PFSK-1 (cell line): ENCODE measurements at regions not wholly inside any gene's neighbourhood (a gene's known extent, or its start where the extent isn't known, plus 50 kb on each side); places are given as distances from the start of the nearest gene placed in this dataset.

Experiments used
- FOXP2 ChIP-seq: optimal IDR thresholded peaks from 2 replicates; pipeline ENCODE3; 2011; ENCODE audit warnings: borderline replicate concordance, control low read depth, inconsistent platforms; ENCODE audit not compliant: insufficient read depth; ENCODE audit errors: extremely low read length, extremely low read depth
- POLR2AphosphoS5 ChIP-seq: IDR thresholded peaks from 2 replicates; pipeline ENCODE4 v1.6.1; 2012; ENCODE audit warnings: low read depth, mild to moderate bottlenecking, control low read depth, low read length, moderate library complexity
- SIN3A ChIP-seq: IDR thresholded peaks from 2 replicates; pipeline ENCODE4 v1.6.1; 2012; ENCODE audit warnings: mild to moderate bottlenecking, low read length, moderate library complexity, borderline replicate concordance; ENCODE audit not compliant: insufficient read depth
- TAF1 ChIP-seq: IDR thresholded peaks from 2 replicates; pipeline ENCODE4 v1.6.1; 2012; ENCODE audit warnings: low read length, control low read depth, borderline replicate concordance; ENCODE audit not compliant: insufficient read depth
- TF ChIP-seq, protein P1 (sequence below), 2 experiments: IDR thresholded peaks; 2 replicates each; pipeline versions ENCODE4 v1.6.1 to v1.8.0; 2011 to 2012; ENCODE audit warnings: low read depth in 2 of 2, low read length in 2 of 2, control low read depth in 1 of 2, inconsistent platforms in 1 of 2, mild to moderate bottlenecking in 1 of 2, moderate library complexity in 1 of 2; ENCODE audit not compliant: insufficient read depth in 1 of 2

DNA sequence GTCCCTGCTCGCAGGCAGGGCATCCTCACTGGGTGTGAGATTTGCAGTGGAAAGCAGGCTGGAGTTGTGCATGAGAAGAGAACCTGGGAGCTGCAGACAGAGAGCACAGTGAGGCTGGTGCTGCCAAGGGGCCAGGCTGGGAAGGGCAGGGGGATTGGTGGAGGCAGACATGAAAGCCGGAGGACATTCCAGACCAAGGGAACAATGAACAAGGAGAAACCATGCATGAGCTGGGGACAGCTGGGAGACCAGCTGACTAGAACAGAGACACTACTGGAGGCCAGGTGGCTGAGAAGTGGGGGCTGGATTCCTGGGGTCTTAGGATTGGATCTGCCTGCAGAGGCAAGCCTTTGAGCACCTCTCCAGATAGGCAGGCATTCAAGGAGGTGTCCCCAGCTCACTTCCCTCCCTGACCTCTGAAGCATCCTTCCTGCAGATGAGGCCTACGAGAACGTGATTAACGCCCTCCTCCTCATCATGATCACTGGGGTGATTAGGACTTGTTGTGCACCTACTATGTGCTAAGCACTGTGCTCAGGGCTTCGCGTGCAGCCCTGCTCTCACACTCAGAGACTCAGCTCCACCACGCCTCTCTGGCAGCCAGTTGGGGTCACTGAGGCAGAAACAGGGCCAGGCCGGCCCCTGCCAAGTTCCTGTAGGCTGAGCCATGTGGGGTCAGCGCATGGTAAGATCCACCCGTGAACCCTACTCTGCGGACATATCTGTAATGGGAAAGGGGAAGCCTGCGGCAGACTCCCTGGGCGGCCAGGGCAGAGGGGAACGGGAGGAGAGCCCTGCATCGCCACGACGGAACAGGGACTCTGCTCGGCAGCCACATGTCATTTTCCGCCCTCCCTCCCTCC, 74.8 kb upstream of the SLC66A3 start:
- TF ChIP-seq, protein P1, sequence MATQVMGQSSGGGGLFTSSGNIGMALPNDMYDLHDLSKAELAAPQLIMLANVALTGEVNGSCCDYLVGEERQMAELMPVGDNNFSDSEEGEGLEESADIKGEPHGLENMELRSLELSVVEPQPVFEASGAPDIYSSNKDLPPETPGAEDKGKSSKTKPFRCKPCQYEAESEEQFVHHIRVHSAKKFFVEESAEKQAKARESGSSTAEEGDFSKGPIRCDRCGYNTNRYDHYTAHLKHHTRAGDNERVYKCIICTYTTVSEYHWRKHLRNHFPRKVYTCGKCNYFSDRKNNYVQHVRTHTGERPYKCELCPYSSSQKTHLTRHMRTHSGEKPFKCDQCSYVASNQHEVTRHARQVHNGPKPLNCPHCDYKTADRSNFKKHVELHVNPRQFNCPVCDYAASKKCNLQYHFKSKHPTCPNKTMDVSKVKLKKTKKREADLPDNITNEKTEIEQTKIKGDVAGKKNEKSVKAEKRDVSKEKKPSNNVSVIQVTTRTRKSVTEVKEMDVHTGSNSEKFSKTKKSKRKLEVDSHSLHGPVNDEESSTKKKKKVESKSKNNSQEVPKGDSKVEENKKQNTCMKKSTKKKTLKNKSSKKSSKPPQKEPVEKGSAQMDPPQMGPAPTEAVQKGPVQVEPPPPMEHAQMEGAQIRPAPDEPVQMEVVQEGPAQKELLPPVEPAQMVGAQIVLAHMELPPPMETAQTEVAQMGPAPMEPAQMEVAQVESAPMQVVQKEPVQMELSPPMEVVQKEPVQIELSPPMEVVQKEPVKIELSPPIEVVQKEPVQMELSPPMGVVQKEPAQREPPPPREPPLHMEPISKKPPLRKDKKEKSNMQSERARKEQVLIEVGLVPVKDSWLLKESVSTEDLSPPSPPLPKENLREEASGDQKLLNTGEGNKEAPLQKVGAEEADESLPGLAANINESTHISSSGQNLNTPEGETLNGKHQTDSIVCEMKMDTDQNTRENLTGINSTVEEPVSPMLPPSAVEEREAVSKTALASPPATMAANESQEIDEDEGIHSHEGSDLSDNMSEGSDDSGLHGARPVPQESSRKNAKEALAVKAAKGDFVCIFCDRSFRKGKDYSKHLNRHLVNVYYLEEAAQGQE (IDR thresholded peaks at IDR 0.05; ENCODE audit: insufficient read depth in 1 of 2, low read depth in 2 of 2, low read length in 2 of 2), result no peak
- TF ChIP-seq POLR2AphosphoS5 (no peak), SIN3A (no peak), TAF1 (no peak), FOXP2 (no peak)

- no peak for TF ChIP-seq POLR2AphosphoS5
- TF ChIP-seq FOXP2, result no peak
- no peak for TF ChIP-seq SIN3A
- TF ChIP-seq TAF1, result no peak
- TF ChIP-seq, protein P1 (IDR thresholded peaks at IDR 0.05; ENCODE audit: insufficient read depth in 1 of 2, low read depth in 2 of 2, low read length in 2 of 2), result no peak
Measured at GRCh38 chr2:11082880-11083279, 72.4 kb upstream of the SLC66A3 start.

GRCh38 chr2:11090187-11090586, 65.1 kb upstream of the SLC66A3 start:
- TF ChIP-seq SIN3A (no peak), TAF1 (no peak), POLR2AphosphoS5 (no peak), FOXP2 (no peak)
- TF ChIP-seq, protein P1 (IDR thresholded peaks at IDR 0.05; ENCODE audit: insufficient read depth in 1 of 2, low read depth in 2 of 2, low read length in 2 of 2), result no peak

- TF ChIP-seq FOXP2 (no peak), TAF1 (no peak), POLR2AphosphoS5 (no peak), SIN3A (no peak)
- TF ChIP-seq, protein P1 (IDR thresholded peaks at IDR 0.05; ENCODE audit: insufficient read depth in 1 of 2, low read depth in 2 of 2, low read length in 2 of 2), result no peak
Measured at GRCh38 chr2:11092701-11093335, 62.4 kb upstream of the SLC66A3 start.

- TF ChIP-seq POLR2AphosphoS5 (no peak), TAF1 (no peak), FOXP2 (no peak)
Measured at GRCh38 chr2:11093467-11093866, 61.8 kb upstream of the SLC66A3 start.
